C4-2B (cell line): ENCODE measurements at regions not wholly inside any gene's neighbourhood (a gene's known extent, or its start where the extent isn't known, plus 50 kb on each side); places are given as distances from the start of the nearest gene placed in this dataset.
A peak's percentile ranks its signal among the peaks of the same experiment; 100 is the strongest.

Source experiments
- H3K27ac ChIP-seq: fragments of 450-650 bp; 2 replicates; pipeline ENCODE4 v1.5.1; 2017
- CTCF ChIP-seq: fragments of 450-650 bp; conservative IDR thresholded peaks from 2 replicates; pipeline ENCODE4 v1.5.1; 2017; ENCODE audit warnings: mild to moderate bottlenecking
- ZFX ChIP-seq: fragments of 450-650 bp; IDR thresholded peaks from 2 replicates; pipeline ENCODE4 v1.6.1; 2017

- H3K27ac ChIP-seq: no peak overlapping the region
- no peak for TF ChIP-seq CTCF
- no peak for TF ChIP-seq ZFX
Measured at GRCh38 chr1:95935719-95936118, 701.7 kb downstream of the RWDD3 start.

- TF ChIP-seq ZFX (no peak), CTCF (no peak)
- no peak overlapping the region for H3K27ac ChIP-seq
Measured at GRCh38 chr1:95941121-95941798, 707.2 kb downstream of the RWDD3 start.

GRCh38 chr1:95948023-95948422 lies 714.0 kb downstream of the RWDD3 start:
- no peak overlapping the region for H3K27ac ChIP-seq
- TF ChIP-seq ZFX (no peak), CTCF (no peak)

GRCh38 chr1:95951371-95952102 lies 717.5 kb downstream of the RWDD3 start:
- H3K27ac ChIP-seq: no peak overlapping the region
- TF ChIP-seq ZFX: no peak
- TF ChIP-seq CTCF: no peak

- peak; percentile 62 for TF ChIP-seq CTCF
- TF ChIP-seq ZFX: no peak
Measured at GRCh38 chr1:95953015-95953414, 719.0 kb downstream of the RWDD3 start.

GRCh38 chr1:95954585-95954984 lies 720.6 kb downstream of the RWDD3 start:
- TF ChIP-seq CTCF: no peak
- TF ChIP-seq ZFX: no peak
- H3K27ac ChIP-seq: no peak overlapping the region

More at GRCh38 chr1:95953015-95953414, 719.0 kb downstream of the RWDD3 start:
- H3K27ac ChIP-seq: no peak overlapping the region

GRCh38 chr1:95956215-95956614 lies 722.2 kb downstream of the RWDD3 start:
- no peak overlapping the region for H3K27ac ChIP-seq
- TF ChIP-seq ZFX (no peak), CTCF (no peak)
